Activated naive CD4-positive, alpha-beta T cell treated with anti-CD3 and anti-CD28 coated beads, Interleukin-2, amount 50 U/mL, for 24 hours (primary cell): ENCODE measurements at regions not wholly inside any gene's neighbourhood (a gene's known extent, or its start where the extent isn't known, plus 50 kb on each side); places are given as distances from the start of the nearest gene placed in this dataset.

ENCODE experiments used
- H3K27ac Mint-ChIP-seq: one replicate; pipeline ENCODE4 v1.8.0; 2021; ENCODE audit warnings: mild to moderate bottlenecking, mixed read lengths
- H3K27me3 Mint-ChIP-seq: one replicate; pipeline ENCODE4 v1.8.0; 2021; ENCODE audit warnings: mixed read lengths
- H3K36me3 Mint-ChIP-seq: one replicate; pipeline ENCODE4 v1.8.0; 2021; ENCODE audit warnings: mixed read lengths
- H3K4me1 Mint-ChIP-seq: one replicate; pipeline ENCODE4 v1.8.0; 2021; ENCODE audit warnings: mixed read lengths
- H3K4me3 Mint-ChIP-seq: one replicate; pipeline ENCODE4 v1.8.0; 2021; ENCODE audit warnings: mild to moderate bottlenecking, mixed read lengths
- H3K9me3 Mint-ChIP-seq: one replicate; pipeline ENCODE4 v1.8.0; 2021; ENCODE audit warnings: mixed read lengths

GRCh38 chr7:35581605-35582210, 113.2 kb downstream of the HERPUD2 start:
- Mint-ChIP-seq H3K9me3 (no peaks in the 10 kb centered on the region), H3K36me3 (no peaks in the 10 kb centered on the region), H3K27me3 (no peaks in the 10 kb centered on the region), H3K27ac (no peak overlapping the region), H3K4me1 (no peaks in the 10 kb centered on the region), H3K4me3 (no peak overlapping the region)

DNA sequence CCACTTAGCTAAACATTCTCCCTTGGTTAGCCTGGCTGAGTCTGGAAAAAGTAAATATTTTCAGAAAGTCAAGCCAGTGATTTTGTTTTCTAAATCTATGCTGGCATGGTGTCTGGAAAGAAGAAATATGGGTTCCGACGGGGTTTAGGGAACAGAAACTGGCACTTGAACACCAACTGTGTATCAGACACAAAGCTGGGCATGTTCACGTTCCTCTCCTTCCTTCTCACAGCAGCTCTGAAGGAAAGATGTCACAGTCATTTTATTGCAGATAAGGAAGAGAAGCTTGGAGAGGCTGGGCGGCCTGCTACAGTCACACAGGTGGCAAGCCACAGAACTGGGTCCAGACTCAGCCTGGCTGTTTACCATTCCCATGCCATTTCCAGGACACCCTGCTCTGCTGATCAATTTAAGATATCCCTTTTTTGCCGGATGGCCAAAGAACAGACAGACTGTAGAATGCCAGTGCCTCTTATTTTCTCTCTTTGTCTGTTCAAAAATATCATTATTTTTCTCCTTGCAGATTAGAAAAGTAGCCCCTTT, 118.8 kb downstream of the HERPUD2 start:
- no peaks in the 10 kb centered on the region for H3K27me3 Mint-ChIP-seq
- no peak overlapping the region for H3K4me3 Mint-ChIP-seq
- H3K27ac Mint-ChIP-seq = no peak overlapping the region
- no peaks in the 10 kb centered on the region for H3K4me1 Mint-ChIP-seq
- H3K36me3 Mint-ChIP-seq = no peaks in the 10 kb centered on the region
- no peaks in the 10 kb centered on the region for H3K9me3 Mint-ChIP-seq

DNA sequence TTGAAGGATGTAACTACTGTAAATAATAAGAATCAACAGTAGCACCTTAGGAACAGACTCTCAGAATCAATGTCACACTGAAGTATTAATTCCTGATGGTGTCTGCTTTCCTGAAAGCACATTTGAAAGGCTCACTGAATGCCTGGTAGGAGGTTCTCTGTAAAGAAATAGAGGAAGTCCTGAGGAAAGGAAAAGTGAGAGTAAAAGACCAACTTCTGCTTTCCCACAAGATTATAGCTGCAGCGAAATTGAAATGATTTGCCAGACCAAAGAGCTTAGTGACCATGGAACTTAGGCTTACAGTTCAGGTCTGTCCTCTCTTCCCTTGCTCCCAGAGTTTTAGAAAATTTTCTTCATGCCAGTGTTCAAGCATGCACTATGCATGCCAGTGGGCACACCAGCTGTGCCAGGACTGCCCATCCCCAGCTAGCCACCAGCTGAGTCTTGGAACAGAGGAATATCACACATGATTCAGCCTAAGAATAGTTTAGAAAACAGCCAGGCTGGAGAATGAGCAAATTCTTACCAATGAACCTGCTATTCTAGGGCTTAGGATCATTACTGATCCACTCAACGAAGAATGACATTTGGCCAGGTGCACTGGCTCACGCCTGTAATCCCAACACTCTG, 123.2 kb downstream of the HERPUD2 start:
- Mint-ChIP-seq H3K9me3 (no peaks in the 10 kb centered on the region), H3K27ac (no peak overlapping the region), H3K4me3 (no peak overlapping the region), H3K4me1 (no peaks in the 10 kb centered on the region), H3K36me3 (no peaks in the 10 kb centered on the region), H3K27me3 (no peaks in the 10 kb centered on the region)

GRCh38 chr7:35570937-35571336, 124.0 kb downstream of the HERPUD2 start:
- Mint-ChIP-seq H3K4me3 (no peak overlapping the region), H3K27ac (no peak overlapping the region), H3K4me1 (no peaks in the 10 kb centered on the region), H3K36me3 (no peaks in the 10 kb centered on the region), H3K9me3 (no peaks in the 10 kb centered on the region), H3K27me3 (no peaks in the 10 kb centered on the region)

- Mint-ChIP-seq H3K4me1 (peaks cover 4% of the 10 kb centered on the region), H3K27me3 (peaks cover 2% of the 10 kb centered on the region), H3K9me3 (no peaks in the 10 kb centered on the region), H3K27ac (no peak overlapping the region), H3K36me3 (no peaks in the 10 kb centered on the region), H3K4me3 (no peak overlapping the region)
Observed at GRCh38 chr7:35565927-35566326, 129.0 kb downstream of the HERPUD2 start.

- Mint-ChIP-seq H3K9me3 (no peaks in the 10 kb centered on the region), H3K36me3 (no peaks in the 10 kb centered on the region), H3K4me3 (no peak overlapping the region), H3K27ac (no peak overlapping the region), H3K4me1 (no peaks in the 10 kb centered on the region), H3K27me3 (peaks cover 2% of the 10 kb centered on the region)
Observed at GRCh38 chr7:35558841-35559240, 136.1 kb downstream of the HERPUD2 start.

- Mint-ChIP-seq H3K36me3 (no peaks in the 10 kb centered on the region), H3K9me3 (no peaks in the 10 kb centered on the region), H3K4me3 (no peak overlapping the region), H3K27me3 (peaks cover 2% of the 10 kb centered on the region), H3K27ac (no peak overlapping the region), H3K4me1 (no peaks in the 10 kb centered on the region)
Observed at GRCh38 chr7:35556515-35557471, 138.1 kb downstream of the HERPUD2 start.

DNA sequence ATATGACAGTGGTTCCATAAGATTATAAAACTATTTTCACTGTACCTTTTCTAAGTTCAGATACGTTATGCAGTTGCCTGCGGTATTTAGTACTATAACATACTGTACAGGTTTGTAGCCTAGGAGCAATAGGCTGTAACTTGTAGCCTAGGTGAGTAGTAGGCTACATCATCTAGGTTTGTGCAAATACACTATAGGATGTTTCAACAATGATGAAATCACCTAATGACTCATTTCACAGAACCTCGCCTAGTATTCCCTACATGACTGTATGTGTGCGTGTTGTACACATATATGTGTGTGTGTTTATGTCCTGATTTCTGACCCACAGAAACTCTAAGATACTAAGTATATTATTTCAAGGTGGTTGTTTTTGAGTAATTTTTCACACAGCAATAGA, 139.0 kb downstream of the HERPUD2 start:
- no peaks in the 10 kb centered on the region for H3K4me1 Mint-ChIP-seq
- H3K9me3 Mint-ChIP-seq = no peaks in the 10 kb centered on the region
- H3K4me3 Mint-ChIP-seq = no peak overlapping the region
- H3K36me3 Mint-ChIP-seq = no peaks in the 10 kb centered on the region
- no peak overlapping the region for H3K27ac Mint-ChIP-seq
- no peaks in the 10 kb centered on the region for H3K27me3 Mint-ChIP-seq

DNA sequence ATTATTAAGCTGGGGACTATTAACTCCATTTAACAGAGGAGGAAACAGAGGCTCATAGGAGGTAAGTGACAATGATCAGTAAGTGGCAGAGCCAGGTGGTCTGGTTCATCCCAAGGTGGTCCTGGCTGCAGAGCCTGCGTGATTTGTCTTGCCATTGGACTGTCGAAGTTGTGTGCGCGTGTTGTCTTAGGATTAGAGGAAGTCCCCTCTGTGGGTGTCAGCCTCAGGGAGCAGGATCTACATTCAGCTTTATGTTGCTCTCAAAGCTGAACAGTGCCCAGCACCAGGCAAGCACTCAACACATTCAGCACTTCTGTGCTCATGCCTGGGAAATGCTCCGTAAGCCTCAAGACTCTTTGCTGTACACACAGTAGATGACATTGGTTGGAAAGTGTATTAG, 139.5 kb downstream of the HERPUD2 start:
- no peaks in the 10 kb centered on the region for H3K27me3 Mint-ChIP-seq
- no peaks in the 10 kb centered on the region for H3K9me3 Mint-ChIP-seq
- no peak overlapping the region for H3K27ac Mint-ChIP-seq
- H3K36me3 Mint-ChIP-seq = no peaks in the 10 kb centered on the region
- no peak overlapping the region for H3K4me3 Mint-ChIP-seq
- H3K4me1 Mint-ChIP-seq = no peaks in the 10 kb centered on the region

DNA sequence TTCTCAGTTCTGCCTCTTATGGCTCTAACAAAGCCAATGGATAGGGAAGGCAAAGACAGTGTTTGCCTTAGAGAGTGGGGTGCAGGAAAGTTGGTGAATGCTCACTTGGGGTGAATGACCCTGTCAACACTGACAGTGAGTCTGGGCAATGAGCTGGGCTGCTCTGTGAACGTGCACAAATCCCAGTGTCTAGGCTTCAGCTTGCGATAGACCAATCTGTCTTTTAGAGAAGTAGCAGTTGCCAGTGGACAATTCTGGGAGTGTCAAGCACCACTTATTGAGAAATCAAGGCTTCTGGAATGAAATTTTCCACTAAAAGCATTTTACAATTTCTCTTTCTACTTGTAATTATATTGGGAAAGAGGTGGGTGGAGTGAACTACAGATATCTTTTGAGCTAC, 141.4 kb downstream of the HERPUD2 start:
- Mint-ChIP-seq H3K36me3 (no peaks in the 10 kb centered on the region), H3K27ac (no peak overlapping the region), H3K9me3 (no peaks in the 10 kb centered on the region), H3K27me3 (no peaks in the 10 kb centered on the region), H3K4me1 (no peaks in the 10 kb centered on the region), H3K4me3 (no peak overlapping the region)

DNA sequence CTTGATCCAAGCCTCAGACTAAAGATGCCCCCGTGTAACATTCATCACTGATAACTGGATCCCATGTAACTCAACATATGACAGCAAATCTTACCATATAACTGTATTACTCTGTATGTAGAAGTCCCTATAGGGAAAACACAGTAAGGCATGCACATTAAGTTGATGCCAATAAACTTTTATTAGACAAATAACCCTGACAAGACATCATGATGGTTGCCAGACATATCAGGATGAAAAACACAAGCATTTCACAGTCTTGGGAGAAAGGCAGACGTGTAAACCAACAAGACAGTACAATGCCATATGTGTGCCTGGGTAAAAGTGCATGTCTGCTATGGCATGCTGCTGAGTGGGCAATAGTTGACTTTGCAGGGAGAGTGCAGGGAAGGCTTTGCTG, 142.2 kb downstream of the HERPUD2 start:
- Mint-ChIP-seq H3K4me1 (no peaks in the 10 kb centered on the region), H3K4me3 (no peak overlapping the region), H3K36me3 (no peaks in the 10 kb centered on the region)

GRCh38 chr7:35551321-35552081, 143.4 kb downstream of the HERPUD2 start:
- Mint-ChIP-seq H3K27me3 (no peaks in the 10 kb centered on the region), H3K4me3 (no peak overlapping the region), H3K9me3 (no peaks in the 10 kb centered on the region), H3K36me3 (no peaks in the 10 kb centered on the region), H3K27ac (no peak overlapping the region), H3K4me1 (no peaks in the 10 kb centered on the region)

More for the DNA sequence above, 142.2 kb downstream of the HERPUD2 start:
- Mint-ChIP-seq H3K27ac (no peak overlapping the region), H3K9me3 (no peaks in the 10 kb centered on the region), H3K27me3 (no peaks in the 10 kb centered on the region)

- Mint-ChIP-seq H3K4me3 (no peak overlapping the region), H3K36me3 (no peaks in the 10 kb centered on the region), H3K27ac (no peak overlapping the region), H3K4me1 (no peaks in the 10 kb centered on the region), H3K27me3 (no peaks in the 10 kb centered on the region), H3K9me3 (no peaks in the 10 kb centered on the region)
Observed at GRCh38 chr7:35550831-35551230, 144.1 kb downstream of the HERPUD2 start.

GRCh38 chr7:35549781-35550180, 145.2 kb downstream of the HERPUD2 start:
- no peaks in the 10 kb centered on the region for H3K36me3 Mint-ChIP-seq
- no peaks in the 10 kb centered on the region for H3K4me1 Mint-ChIP-seq
- no peaks in the 10 kb centered on the region for H3K9me3 Mint-ChIP-seq
- H3K27ac Mint-ChIP-seq = no peak overlapping the region
- no peaks in the 10 kb centered on the region for H3K27me3 Mint-ChIP-seq
- no peak overlapping the region for H3K4me3 Mint-ChIP-seq

- H3K9me3 Mint-ChIP-seq = no peaks in the 10 kb centered on the region
- no peaks in the 10 kb centered on the region for H3K27me3 Mint-ChIP-seq
- H3K4me1 Mint-ChIP-seq = no peaks in the 10 kb centered on the region
- H3K36me3 Mint-ChIP-seq = no peaks in the 10 kb centered on the region
- H3K4me3 Mint-ChIP-seq = no peak overlapping the region
- no peak overlapping the region for H3K27ac Mint-ChIP-seq
Observed at GRCh38 chr7:35548291-35548690, 146.6 kb downstream of the HERPUD2 start.
